Activated CD4-positive, alpha-beta T cell treated with anti-CD3 and anti-CD28 coated beads, Interleukin-2, Interleukin-4, amounts not matched to agents 100 ng/mL and 50 ng/mL, durations not matched to agents 16 hours and 8 hours (primary cell): ENCODE measurements at regions not wholly inside any gene's neighbourhood (a gene's known extent, or its start where the extent isn't known, plus 50 kb on each side); places are given as distances from the start of the nearest gene placed in this dataset.
"Not testable (repeated sequence)": the region's sequence is repeated elsewhere in the genome, so short reads cannot be mapped to it uniquely, and the experiment has no call there.

ENCODE experiments used
- DNase-seq: peaks from one replicate; pipeline ENCODE4 v3.0.0-alpha.2; 2020; ENCODE audit warnings: low spot score

- no peak for DNase-seq
Measured at GRCh38 chr17:63078707-63079106, 112.7 kb downstream of the TANC2 start.

DNA sequence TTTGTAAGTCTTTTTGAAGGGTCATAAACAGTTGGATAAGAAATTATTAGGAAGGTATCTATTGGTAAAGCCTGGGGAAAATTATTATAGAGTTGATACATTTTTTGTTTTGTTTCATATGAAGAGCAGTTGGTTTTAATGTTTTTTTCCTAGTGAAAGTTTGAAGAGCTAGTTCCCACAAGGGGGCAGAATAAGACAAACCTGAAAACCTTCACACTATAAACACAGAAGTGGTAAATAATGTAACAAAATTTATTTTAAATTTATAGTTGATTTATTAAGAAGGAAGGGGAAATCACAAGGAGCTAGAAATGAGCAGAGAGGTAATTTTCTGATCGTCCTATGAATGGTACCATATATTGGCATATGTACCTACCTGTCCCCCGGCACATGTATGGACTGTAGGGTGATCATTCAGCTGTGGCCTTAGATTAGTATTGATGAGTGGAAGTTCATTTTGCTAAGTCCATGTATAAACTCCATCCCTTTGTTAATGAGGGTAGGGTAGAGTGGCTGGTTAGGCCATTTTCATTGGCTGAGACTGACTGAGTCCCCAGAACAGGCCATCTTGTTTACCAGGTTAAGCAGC lies 116.3 kb downstream of the TANC2 start:
- DNase-seq, result no peak

GRCh38 chr17:63082952-63083351 lies 116.9 kb downstream of the TANC2 start:
- no peak for DNase-seq

DNA sequence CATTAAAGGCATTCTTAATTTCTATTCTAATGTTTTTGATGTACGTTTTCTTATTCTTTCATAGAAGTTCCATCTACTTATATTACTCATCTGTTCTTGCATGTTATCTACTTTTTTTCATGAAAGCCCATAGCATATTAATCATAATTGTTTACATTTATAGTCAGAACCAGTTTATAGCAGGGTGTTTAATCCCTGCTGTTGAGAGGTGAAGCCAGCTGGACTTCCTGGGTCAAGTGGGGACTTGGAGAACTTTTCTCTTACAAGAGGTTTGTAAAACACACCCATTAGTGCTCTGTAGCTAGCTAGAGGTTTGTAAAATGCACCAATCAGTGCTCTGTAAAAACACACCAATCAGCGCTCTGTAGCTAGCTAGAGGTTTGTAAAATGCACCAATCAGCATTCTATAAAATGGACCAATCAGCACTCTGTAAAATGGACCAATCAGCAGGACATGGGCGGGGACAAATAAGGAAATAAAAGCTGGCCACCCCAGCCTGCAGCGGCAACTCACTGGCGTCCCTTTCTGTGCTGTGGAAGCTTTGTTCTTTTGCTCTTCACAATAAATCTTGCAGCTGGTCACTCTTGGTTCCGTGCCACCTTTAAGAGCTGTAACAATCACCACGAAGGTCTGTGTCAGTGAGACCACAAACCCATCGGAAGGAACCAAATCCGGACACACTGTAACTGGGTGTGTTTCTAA lies 120.6 kb downstream of the TANC2 start:
- DNase-seq, result no peak

DNA sequence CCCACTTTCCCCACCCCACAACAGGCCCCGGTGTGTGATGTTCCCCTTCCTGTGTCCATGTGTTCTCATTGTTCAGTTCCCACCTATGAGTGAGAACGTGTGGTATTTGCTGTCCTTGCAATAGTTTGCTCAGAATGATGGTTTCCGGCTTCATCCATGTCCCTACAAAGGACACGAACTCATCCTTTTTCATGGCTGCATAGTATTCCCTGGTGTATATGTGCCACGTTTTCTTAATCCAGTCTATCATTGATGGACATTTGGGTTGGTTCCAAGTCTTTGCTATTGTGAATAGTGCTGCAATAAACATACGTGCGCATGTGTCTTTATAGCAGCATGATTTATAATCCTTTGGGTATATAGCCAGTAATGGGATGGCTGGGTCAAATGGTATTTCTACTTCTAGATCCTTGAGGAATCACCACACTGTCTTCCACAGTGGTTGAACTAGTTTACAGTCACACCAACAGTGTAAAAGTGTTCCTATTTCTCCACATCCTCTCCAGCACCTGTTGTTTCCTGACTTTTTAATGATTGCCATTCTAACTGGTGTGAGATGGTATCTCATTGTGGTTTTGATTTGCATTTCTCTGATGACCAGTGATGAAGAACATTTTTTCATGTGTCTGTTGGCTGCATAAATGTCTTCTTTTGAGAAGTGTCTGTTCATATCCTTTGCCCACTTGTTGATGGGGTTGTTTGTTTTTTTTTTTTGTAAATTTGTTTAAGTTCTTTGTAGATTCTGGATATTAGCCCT lies 124.5 kb downstream of the TANC2 start:
- not testable (repeated sequence) for DNase-seq

GRCh38 chr17:63091909-63092308 lies 125.9 kb downstream of the TANC2 start:
- not testable (repeated sequence) for DNase-seq

DNA sequence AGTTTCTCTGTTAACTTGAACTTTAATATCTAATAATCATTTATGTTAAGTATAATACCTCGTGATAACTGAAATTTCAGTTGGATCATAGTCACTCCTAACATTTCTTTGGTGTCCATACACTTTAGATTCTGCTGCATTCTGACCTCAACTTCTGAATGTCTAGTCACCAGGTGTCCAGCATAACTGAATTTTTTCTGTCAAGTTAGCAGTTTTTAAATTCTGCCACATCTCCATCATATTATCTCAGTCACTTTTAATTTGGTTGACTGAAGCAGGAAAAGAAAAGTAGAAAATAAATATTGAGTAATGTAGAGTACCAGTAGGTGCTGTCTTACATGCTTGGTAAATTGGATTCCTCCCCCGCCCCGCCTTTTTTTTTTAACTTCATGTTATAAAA lies 128.6 kb downstream of the TANC2 start:
- DNase-seq, result no peak

GRCh38 chr17:63095459-63095858 lies 129.4 kb downstream of the TANC2 start:
- DNase-seq, result no peak

GRCh38 chr17:63095879-63096278 lies 129.8 kb downstream of the TANC2 start:
- DNase-seq, result no peak

GRCh38 chr17:63096426-63096825 lies 130.4 kb downstream of the TANC2 start:
- DNase-seq, result no peak

DNA sequence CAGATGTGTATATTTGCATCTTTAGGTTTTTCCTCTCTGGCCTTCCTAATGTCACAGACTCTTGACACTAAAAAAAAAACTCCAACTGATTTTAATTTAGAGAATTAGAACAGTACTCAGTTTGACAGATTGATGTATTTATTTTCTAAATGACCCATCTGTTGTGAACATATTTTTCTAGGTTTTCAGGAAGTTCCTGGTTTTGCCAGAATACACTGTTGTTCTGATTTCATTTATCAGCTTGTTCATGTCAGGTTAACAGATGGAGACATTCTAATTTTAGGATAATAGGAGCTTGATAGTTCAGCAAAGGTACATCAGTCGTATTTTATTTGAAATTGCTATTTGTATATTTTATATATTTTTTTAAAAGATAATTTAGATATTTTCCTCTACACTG lies 133.4 kb downstream of the TANC2 start:
- no peak for DNase-seq

DNA sequence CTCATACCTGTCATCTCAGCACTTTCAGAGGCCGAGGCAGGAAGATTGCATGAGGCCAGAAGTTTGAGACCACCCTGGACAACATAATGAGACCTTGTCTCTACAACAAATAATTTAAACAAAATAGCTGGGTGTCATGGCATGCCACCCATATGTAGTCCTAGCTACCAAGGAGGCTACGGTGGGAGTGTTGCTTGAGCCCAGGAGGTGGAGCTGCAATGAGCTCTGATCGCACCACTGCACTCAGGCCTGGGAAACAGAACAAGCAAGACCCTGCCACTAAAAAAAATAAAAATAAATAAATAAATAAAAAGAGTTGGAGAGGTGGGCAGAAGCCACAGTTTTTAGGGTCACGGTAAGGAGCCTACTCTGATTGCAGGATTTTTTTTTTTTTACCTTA lies 136.0 kb downstream of the TANC2 start:
- no peak for DNase-seq

DNA sequence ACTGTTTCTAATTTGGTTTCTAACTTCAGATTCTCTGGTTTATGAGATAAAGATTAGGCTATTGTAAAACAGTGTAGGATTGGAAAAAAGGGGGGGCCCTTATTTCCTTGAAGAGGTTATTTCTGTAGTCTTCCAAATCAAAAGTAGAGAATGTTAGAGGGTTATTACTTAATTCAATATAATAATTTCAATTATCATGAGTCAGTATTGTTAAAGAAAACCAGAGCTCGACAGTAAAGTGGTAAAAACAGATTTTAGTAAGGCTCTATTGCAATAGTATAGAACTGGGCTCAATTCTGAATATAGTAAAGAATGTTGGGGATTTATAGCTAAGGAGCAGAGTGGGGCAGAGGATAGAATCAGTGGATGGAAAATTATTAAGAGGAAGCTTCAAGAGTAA lies 140.0 kb downstream of the TANC2 start:
- no peak for DNase-seq

GRCh38 chr17:63109661-63110060 lies 143.6 kb downstream of the TANC2 start:
- DNase-seq, result no peak

DNA sequence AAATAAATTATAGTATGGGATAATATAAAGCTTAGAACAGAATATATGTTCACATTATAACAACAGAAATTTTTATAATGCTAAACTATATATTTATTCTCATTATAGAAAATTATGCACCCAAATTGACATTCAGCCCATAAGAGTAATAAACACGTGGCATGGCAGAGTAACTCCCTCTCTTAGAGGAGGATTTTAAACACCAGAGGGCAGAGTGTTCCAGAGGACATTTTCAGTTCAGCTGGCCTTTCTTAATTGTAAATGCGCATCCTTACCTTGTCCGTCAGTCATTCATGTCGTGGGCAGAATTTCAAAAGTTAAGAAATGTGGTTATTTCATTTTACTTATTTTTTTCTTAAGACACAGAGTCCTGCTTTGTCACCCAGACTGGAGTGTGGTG lies 147.1 kb downstream of the TANC2 start:
- no peak for DNase-seq

DNA sequence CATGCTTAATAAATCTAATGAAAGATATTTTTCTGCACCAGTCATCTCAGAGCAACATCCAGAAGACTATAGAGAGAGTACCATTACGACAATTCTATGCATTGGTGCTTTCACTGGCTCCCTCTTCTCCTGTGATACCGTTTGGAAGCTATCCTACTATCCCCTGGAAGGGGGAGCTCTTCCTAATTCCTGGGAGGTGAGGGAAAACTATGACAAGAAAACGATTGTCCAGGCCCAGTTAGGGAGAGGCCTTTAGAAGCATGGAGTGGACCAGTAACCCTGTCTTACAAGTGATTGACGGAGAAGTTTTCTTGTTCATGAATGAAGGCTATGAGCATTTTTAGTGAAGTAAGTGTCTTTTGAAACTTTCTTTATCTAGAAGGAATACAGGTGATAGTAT lies 150.2 kb downstream of the TANC2 start:
- DNase-seq, result no peak

GRCh38 chr17:63116967-63117830 lies 151.2 kb downstream of the TANC2 start:
- no peak for DNase-seq

DNA sequence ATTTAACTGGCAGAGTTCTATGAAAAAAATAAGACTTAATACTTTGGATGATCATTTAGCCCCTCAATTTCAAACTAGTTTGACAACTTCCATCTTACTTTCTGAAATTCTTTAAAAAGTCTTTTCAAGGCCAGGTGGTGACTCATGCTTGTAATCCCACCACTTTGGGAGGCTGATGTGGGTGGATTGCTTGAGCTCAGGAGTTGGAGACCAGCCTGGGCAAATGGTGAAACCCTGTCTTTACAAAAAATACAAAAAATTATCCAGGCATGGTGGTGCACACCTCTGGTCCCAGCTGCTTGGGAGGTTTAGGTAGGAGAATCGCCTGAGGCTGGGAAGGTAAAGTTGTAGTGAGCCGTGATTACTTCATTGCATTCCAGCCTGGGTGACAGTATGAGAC lies 154.4 kb downstream of the TANC2 start:
- DNase-seq, result no peak

GRCh38 chr17:63124536-63124935 lies 158.5 kb downstream of the TANC2 start:
- DNase-seq, result no peak

GRCh38 chr17:63124958-63125357 lies 158.9 kb downstream of the TANC2 start:
- DNase-seq, result no peak

DNA sequence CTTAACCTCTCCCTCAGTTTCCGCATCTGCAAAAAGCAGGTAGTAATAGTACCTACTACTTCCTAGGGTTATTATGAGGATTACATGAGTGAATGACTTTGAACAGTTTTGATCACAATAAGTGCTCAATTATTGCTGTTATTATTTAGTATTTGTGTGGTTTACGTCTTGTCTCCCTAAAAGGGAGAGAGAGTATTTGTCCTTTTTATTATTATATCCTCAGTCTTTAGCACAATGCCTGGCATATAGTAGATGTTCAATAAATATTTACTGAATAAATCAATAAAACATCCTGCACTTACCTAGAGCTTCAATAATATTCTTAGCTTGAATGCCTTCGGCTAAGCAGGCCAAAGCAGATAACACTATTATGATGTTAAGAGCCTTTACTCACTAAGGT lies 160.0 kb downstream of the TANC2 start:
- DNase-seq, result no peak

GRCh38 chr17:63126607-63127006 lies 160.6 kb downstream of the TANC2 start:
- no peak for DNase-seq
